NT2/D1 (cell line): ENCODE measurements at regions not wholly inside any gene's neighbourhood (a gene's known extent, or its start where the extent isn't known, plus 50 kb on each side); places are given as distances from the start of the nearest gene placed in this dataset.

ENCODE experiments used
- DNase-seq: peaks from one replicate; pipeline ENCODE4 v3.0.0-alpha.2; 2011; ENCODE audit warnings: low read depth, low spot score
- H3K27me3 ChIP-seq: 2 replicates; pipeline ENCODE4 v1.6.0; 2011; ENCODE audit warnings: mild to moderate bottlenecking; ENCODE audit not compliant: insufficient read length, insufficient read depth
- H3K36me3 ChIP-seq: 2 replicates; pipeline ENCODE4 v1.6.1; 2011; ENCODE audit warnings: mild to moderate bottlenecking, low read length, mixed read lengths; ENCODE audit not compliant: insufficient read depth, insufficient read length
- H3K4me1 ChIP-seq: 2 replicates; pipeline ENCODE4 v1.5.1; 2011; ENCODE audit not compliant: insufficient read depth, insufficient read length
- H3K4me3 ChIP-seq: 2 replicates; pipeline ENCODE4 v1.5.1; 2011; ENCODE audit warnings: low read depth; ENCODE audit not compliant: insufficient read length
- H3K9ac ChIP-seq: 2 replicates; pipeline ENCODE4 v1.6.0; 2011; ENCODE audit warnings: low read depth; ENCODE audit not compliant: insufficient read length
- H3K9me3 ChIP-seq: 2 replicates; pipeline ENCODE4 v1.5.1; 2011; ENCODE audit warnings: mild to moderate bottlenecking, low read length; ENCODE audit not compliant: insufficient read depth
- SUZ12 ChIP-seq: IDR thresholded peaks from 2 replicates; pipeline ENCODE4 v1.6.1; 2011; ENCODE audit not compliant: insufficient read length, insufficient read depth; ENCODE audit errors: extremely low read depth
- YY1 ChIP-seq: IDR thresholded peaks from 2 replicates; pipeline ENCODE4 v1.6.1; 2011; ENCODE audit not compliant: insufficient read length, insufficient read depth
- ZNF274 ChIP-seq: IDR thresholded peaks from 2 replicates; pipeline ENCODE4 v1.6.1; 2011; ENCODE audit warnings: mild to moderate bottlenecking, low read depth, low read length

DNA sequence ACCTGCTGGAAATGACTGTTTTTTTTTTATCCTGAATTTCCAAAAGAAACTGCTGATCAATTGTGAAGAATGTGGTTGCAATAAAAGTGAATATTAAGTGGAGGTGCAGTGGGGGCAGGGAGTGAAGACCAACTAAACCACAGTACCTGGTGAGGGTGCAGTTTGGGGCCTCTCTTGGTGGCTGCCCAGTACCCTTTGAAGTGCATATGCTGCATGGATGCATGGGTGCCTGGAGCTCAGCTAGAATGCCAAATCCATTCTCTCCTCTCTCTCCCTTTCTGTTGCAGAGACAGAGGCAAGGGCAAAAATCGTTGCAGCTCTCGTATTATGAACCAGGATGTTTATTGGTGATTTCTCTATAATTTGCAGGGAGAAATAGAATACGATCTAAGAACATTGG is 420.5 kb upstream of the ONECUT1 start:
- Histone ChIP-seq H3K4me3 (no peak overlapping the region), H3K9ac (no peak overlapping the region), H3K4me1 (no peaks in the 10 kb centered on the region), H3K27me3 (no peaks in the 10 kb centered on the region), H3K9me3 (no peaks in the 10 kb centered on the region), H3K36me3 (no peaks in the 10 kb centered on the region)
- TF ChIP-seq ZNF274, result no peak
- TF ChIP-seq SUZ12, result no peak
- no peak for TF ChIP-seq YY1
- no peak for DNase-seq

DNA sequence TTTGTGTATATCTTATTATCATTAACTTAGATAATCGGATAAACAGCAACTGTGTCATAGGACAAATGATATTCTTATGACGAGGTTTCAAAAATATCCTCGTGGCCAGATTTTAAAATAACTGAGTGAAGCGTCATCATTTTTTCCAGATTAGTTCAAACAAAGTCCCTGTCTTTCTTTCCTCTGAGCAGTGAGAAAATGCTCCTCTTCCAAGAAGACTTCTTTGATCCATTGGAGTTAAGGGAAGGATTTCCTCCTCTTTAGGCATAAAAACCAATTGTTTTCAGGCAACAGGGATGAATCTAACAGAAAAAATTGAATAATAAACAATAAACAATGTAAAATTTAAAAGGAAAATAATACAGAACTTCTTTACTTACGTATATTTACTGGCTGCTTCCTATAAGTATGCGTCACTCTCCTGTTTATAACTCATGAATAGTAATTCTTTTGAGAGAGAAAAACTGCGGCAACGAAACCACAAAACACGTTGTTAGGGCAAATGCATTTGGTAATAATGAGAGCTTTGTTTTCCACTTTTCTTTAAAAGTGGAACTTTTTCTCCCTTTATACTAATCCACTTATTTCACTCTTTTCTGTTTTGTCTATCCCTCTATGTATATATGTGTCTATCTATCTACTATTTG is 419.4 kb upstream of the ONECUT1 start:
- H3K36me3 ChIP-seq, result no peaks in the 10 kb centered on the region
- DNase-seq, result no peak
- no peak overlapping the region for H3K4me3 ChIP-seq
- TF ChIP-seq YY1, result no peak
- TF ChIP-seq ZNF274, result no peak
- no peak for TF ChIP-seq SUZ12
- H3K9me3 ChIP-seq, result no peaks in the 10 kb centered on the region
- no peak overlapping the region for H3K9ac ChIP-seq
- no peaks in the 10 kb centered on the region for H3K27me3 ChIP-seq
- no peaks in the 10 kb centered on the region for H3K4me1 ChIP-seq

DNA sequence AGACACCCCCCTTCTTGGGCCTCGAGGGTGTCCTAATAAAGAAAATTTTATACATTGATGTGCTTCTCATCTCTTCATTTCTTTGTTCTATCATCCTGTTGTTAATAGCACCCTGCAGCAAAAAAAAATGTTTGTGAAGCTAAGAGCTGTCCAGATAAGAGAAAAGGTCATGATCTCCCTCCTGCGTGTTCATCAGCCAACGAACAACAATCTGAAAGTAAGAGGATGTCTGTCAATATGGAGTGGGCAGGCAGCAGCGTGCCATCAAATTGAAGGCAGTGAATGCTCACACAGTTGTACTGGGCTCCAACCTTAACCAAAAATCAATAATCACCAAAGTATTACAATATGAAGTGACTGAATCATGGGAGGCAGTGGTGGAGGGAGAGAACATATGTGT is 418.6 kb upstream of the ONECUT1 start:
- no peak for DNase-seq
- Histone ChIP-seq H3K36me3 (no peaks in the 10 kb centered on the region), H3K4me3 (no peak overlapping the region), H3K9me3 (no peaks in the 10 kb centered on the region), H3K4me1 (no peaks in the 10 kb centered on the region), H3K9ac (no peak overlapping the region), H3K27me3 (no peaks in the 10 kb centered on the region)
- TF ChIP-seq SUZ12 (no peak), YY1 (no peak), ZNF274 (no peak)

DNA sequence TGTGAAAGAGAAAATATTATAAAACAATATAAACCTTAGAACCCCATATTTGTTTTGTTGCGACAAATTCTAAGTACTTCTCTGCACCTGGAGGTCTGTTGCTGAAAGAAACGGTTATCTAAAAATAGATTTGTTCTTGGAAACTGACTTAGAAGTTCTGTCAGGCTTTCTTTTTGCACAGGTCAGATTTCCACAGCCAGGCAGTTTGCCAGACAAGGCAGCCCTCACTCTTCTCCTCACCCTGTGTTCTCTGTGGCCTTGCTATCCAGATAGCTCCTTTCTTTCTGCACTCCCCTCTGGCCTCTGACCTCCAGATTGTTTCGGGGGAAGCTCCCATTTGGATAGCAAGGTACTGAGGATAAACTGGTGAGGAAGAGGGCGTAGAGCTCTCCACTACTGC is 413.3 kb upstream of the ONECUT1 start:
- no peaks in the 10 kb centered on the region for H3K36me3 ChIP-seq
- H3K9ac ChIP-seq, result no peak overlapping the region
- no peaks in the 10 kb centered on the region for H3K27me3 ChIP-seq
- no peak for DNase-seq
- no peaks in the 10 kb centered on the region for H3K4me1 ChIP-seq
- TF ChIP-seq YY1 (no peak), SUZ12 (no peak), ZNF274 (no peak)
- H3K9me3 ChIP-seq, result no peaks in the 10 kb centered on the region
- H3K4me3 ChIP-seq, result no peak overlapping the region

DNA sequence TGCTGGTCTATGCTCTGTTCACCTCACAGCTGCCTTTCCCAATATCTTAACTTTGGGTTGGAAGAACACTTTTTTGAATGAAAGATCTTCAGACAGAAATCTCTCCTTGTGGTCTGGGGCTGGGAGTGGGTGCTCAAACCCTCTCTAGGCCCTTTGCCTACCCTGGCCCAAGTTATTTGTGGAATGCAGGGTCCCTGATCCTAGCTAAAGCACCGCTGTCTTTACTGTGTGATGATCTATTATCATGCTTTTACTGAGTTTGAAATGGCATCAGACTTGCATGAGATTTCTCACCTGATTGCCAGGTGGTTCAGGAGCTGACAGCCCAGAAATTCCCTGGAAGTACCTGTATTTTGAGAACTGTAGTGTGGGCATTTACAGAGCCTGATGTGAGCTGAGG is 412.7 kb upstream of the ONECUT1 start:
- H3K9me3 ChIP-seq, result no peaks in the 10 kb centered on the region
- DNase-seq, result no peak
- no peak overlapping the region for H3K9ac ChIP-seq
- H3K4me1 ChIP-seq, result no peaks in the 10 kb centered on the region
- TF ChIP-seq SUZ12, result no peak
- no peak for TF ChIP-seq ZNF274
- no peak for TF ChIP-seq YY1
- no peak overlapping the region for H3K4me3 ChIP-seq
- peaks cover 5% of the 10 kb centered on the region for H3K27me3 ChIP-seq
- no peaks in the 10 kb centered on the region for H3K36me3 ChIP-seq

DNA sequence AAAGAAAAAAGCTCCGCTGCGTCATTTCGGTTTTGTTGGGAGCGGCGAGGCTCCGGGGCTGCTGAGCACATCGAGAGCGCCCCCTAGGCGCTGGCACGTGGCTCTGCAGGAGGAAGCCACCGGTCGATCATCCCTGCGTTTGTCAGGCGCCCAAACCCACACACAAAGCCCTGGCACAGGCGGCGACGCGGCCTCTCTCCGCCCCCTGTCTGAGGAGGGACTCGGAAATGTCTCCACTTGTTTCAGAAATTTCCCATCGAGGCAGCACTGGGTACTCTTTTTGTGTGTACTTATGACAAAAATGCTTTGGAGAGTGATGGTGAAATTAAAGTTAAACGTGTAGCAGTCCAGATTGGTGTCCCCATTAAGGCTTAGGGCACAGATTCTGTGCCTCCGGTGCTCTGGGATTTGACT is 407.3 kb upstream of the ONECUT1 start:
- DNase-seq, result peak; percentile 63
- no peaks in the 10 kb centered on the region for H3K36me3 ChIP-seq
- H3K9ac ChIP-seq, result no peak overlapping the region
- TF ChIP-seq ZNF274 (no peak), YY1 (no peak), SUZ12 (no peak)
- H3K9me3 ChIP-seq, result no peaks in the 10 kb centered on the region
- no peaks in the 10 kb centered on the region for H3K4me1 ChIP-seq
- peaks cover 9% of the 10 kb centered on the region for H3K27me3 ChIP-seq
- no peak overlapping the region for H3K4me3 ChIP-seq

DNA sequence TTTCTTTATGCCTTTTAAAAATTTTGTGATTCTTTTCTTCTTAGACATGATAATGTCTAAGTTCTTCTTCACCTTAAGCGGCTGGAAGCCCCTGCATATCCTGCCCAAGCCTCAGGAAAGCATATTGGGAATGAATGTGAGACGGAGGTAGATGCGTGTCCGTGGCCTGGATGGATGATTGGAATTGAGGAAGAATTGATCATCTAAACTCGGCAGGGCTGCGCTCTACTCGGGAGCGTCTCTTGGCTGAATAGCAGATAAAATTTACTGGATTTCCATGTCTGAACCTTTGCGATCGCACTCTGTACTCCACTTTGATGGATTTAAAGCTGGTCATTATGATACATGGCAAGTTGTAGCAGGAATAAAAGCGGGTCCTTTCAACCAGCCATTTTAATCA is 406.7 kb upstream of the ONECUT1 start:
- no peak for TF ChIP-seq YY1
- TF ChIP-seq SUZ12, result no peak
- Histone ChIP-seq H3K9me3 (no peaks in the 10 kb centered on the region), H3K27me3 (peaks cover 9% of the 10 kb centered on the region), H3K4me3 (no peak overlapping the region), H3K36me3 (no peaks in the 10 kb centered on the region), H3K9ac (peak overlapping the region; percentile 9), H3K4me1 (no peaks in the 10 kb centered on the region)
- DNase-seq, result no peak

DNA sequence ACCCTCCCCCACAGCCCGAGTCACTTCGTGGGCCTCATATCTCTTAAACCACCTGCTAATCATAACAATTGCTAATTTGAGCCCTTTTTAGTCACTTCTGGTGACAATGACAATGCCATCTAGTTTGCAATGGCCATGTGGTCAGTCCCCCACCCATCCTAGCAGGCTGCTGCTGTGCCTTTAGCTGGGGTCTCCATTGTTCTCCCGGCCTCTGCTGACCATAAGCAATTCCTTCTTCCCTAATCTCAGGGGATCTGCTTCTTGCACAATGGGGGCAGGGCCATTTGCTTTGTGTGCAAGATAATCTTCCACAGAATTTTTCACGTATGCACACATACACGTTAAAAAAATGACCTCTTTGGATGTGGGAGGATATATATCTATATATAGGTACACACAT is 406.1 kb upstream of the ONECUT1 start:
- Histone ChIP-seq H3K27me3 (peaks cover 9% of the 10 kb centered on the region), H3K9ac (no peak overlapping the region), H3K4me3 (no peak overlapping the region), H3K9me3 (no peaks in the 10 kb centered on the region), H3K4me1 (no peaks in the 10 kb centered on the region), H3K36me3 (no peaks in the 10 kb centered on the region)
- no peak for DNase-seq
- TF ChIP-seq YY1, result no peak
- no peak for TF ChIP-seq SUZ12
- TF ChIP-seq ZNF274, result no peak
